HepG2 (cell line): ENCODE measurements at regions not wholly inside any gene's neighbourhood (a gene's known extent, or its start where the extent isn't known, plus 50 kb on each side); places are given as distances from the start of the nearest gene placed in this dataset.

Experiments used
- ATAC-seq: fragments of 200-7000 bp; cut with Tn5 transposase; 3 replicates; pipeline ENCODE4 v1.9.1; 2020; ENCODE audit warnings: mild to moderate bottlenecking, moderate library complexity
- BruUV-seq: library from RNA; stranded (reverse); fragments of 400-500 nt; replicated peaks from 2 replicates; lab custom pipeline; 2021; lab: Mats Ljungman, UMichigan
- CTCF ChIA-PET: fragments of 300-600 bp; formaldehyde crosslinking; extraction: SDS; loops from one replicate; lab custom pipeline; 2021; ENCODE audit warnings: low total read pairs, inconsistent platforms, low intra/inter-chr PET ratio; lab: Yijun Ruan, JAX
- POLR2A ChIA-PET: fragments of 350-600 bp; sonication (Branson Sonifier 250); formaldehyde crosslinking; loops from one replicate; lab custom pipeline; 2020; ENCODE audit warnings: antibody characterized with exemption, inconsistent platforms; lab: Yijun Ruan, JAX
- DNase-seq: peaks from one replicate; pipeline ENCODE4 v3.0.0-alpha.2; 2015; ENCODE audit warnings: low spot score
- FAIRE-seq: peaks from 3 replicates; lab custom pipeline; 2011; peaks lifted over from hg19 to GRCh38; lab: Jason Lieb, UNC
- H2AFZ ChIP-seq: one replicate; pipeline ENCODE4 v1.6.1; 2011; ENCODE audit warnings: low read length, inconsistent platforms
- H3K27ac ChIP-seq: fragments of 300-600 bp; 3 replicates; pipeline ENCODE4 v1.8.0; 2011; ENCODE audit warnings: mixed run types, mild to moderate bottlenecking, mixed read lengths, low read length, inconsistent platforms; ENCODE audit not compliant: insufficient read depth; ENCODE audit errors: extremely low read length
- H3K27me3 ChIP-seq, 2 experiments: fragments of 200-600 bp in 1 of 2; 2 replicates in 1 of 2; 3 replicates in 1 of 2; pipeline versions ENCODE4 v1.6.0 to v1.8.0; 2011; ENCODE audit warnings: low read length in 2 of 2, mild to moderate bottlenecking in 2 of 2, moderate library complexity in 2 of 2, inconsistent platforms in 1 of 2; ENCODE audit not compliant: insufficient read depth in 2 of 2, control insufficient read depth in 1 of 2
- H3K36me3 ChIP-seq, 2 experiments: fragments of 200-600 bp in 1 of 2; replicated peaks in 1 of 2; 2 replicates in 1 of 2; 3 replicates in 1 of 2; pipeline versions ENCODE4 v1.5.1 to v1.8.0; 2011; ENCODE audit warnings: low read length in 2 of 2, inconsistent platforms in 1 of 2; ENCODE audit not compliant: insufficient read depth in 2 of 2, control insufficient read depth in 1 of 2
- H3K4me1 ChIP-seq: 2 replicates; pipeline ENCODE4 v1.5.1; 2012; ENCODE audit warnings: low read length, inconsistent platforms; ENCODE audit not compliant: insufficient read depth
- H3K4me2 ChIP-seq: 2 replicates; pipeline ENCODE4 v1.6.0; 2011; ENCODE audit warnings: low read depth, low read length, inconsistent platforms
- H3K4me3 ChIP-seq, 3 experiments: fragments of 200-600 bp in 1 of 3; sonication (generic), shearing (Covaris generic) in 1 of 3; replicated peaks in 1 of 3; 2 replicates each; pipeline ENCODE4 v1.5.1; 2011 to 2016; ENCODE audit warnings: low read length in 3 of 3, inconsistent platforms in 2 of 3, low read depth in 2 of 3, mild to moderate bottlenecking in 2 of 3, control low read depth in 1 of 3, mixed read lengths in 1 of 3; ENCODE audit not compliant: insufficient read depth in 1 of 3
- H3K79me2 ChIP-seq: one replicate; pipeline ENCODE4 v1.6.1; 2011; ENCODE audit warnings: low read length, inconsistent platforms; ENCODE audit not compliant: insufficient read depth
- H3K9ac ChIP-seq: 2 replicates; pipeline ENCODE4 v1.6.0; 2011; ENCODE audit warnings: mild to moderate bottlenecking, low read depth, low read length, inconsistent platforms; ENCODE audit not compliant: insufficient read depth
- H3K9me3 ChIP-seq: 2 replicates; pipeline ENCODE4 v1.5.1; 2012; ENCODE audit warnings: mild to moderate bottlenecking, low read length
- H4K20me1 ChIP-seq: 2 replicates; pipeline ENCODE4 v1.6.0; 2011; ENCODE audit warnings: inconsistent platforms, mild to moderate bottlenecking, low read length, moderate library complexity; ENCODE audit not compliant: insufficient read depth
- ATF7-NPFF ChIP-seq: sonication (generic); formaldehyde crosslinking; IDR thresholded peaks from 2 replicates; pipeline ENCODE4 v1.8.1; 2023; ENCODE audit warnings: mild to moderate bottlenecking, low read depth, missing genetic modification reagents, moderate library complexity
- DBP ChIP-seq: sonication (generic); formaldehyde crosslinking; IDR thresholded peaks from 2 replicates; pipeline ENCODE4 v1.4.0; 2020; ENCODE audit warnings: missing genetic modification reagents; ENCODE audit errors: not compliant biosample characterization
- DNMT3B ChIP-seq: conservative IDR thresholded peaks from 2 replicates; pipeline ENCODE4 v1.6.1; 2016; ENCODE audit warnings: missing biosample characterization, control low read depth
- GLI4 ChIP-seq: sonication (generic); formaldehyde crosslinking; IDR thresholded peaks from 2 replicates; pipeline ENCODE4 v1.5.1; 2020; ENCODE audit warnings: missing genetic modification reagents, mild to moderate bottlenecking, moderate library complexity, borderline replicate concordance
- HBP1 ChIP-seq: IDR thresholded peaks from 2 replicates; pipeline ENCODE4 v1.6.1; 2016; ENCODE audit warnings: low read depth, control low read depth
- MAFK ChIP-seq, 2 experiments: IDR thresholded peaks in 1 of 2; conservative IDR thresholded peaks in 1 of 2; 2 replicates each; pipeline ENCODE4 v1.6.1; 2011; ENCODE audit warnings: improper control_type of control experiment in 2 of 2, low read length in 2 of 2
- POGZ ChIP-seq: sonication (generic); formaldehyde crosslinking; IDR thresholded peaks from 2 replicates; pipeline ENCODE4 v1.4.0; 2020; ENCODE audit warnings: mild to moderate bottlenecking, missing genetic modification reagents
- SNAPC4 ChIP-seq: sonication (generic); formaldehyde crosslinking; IDR thresholded peaks from 2 replicates; pipeline ENCODE4 v1.4.0; 2020; ENCODE audit warnings: mild to moderate bottlenecking, missing genetic modification reagents
- YEATS4 ChIP-seq: sonication (generic); formaldehyde crosslinking; IDR thresholded peaks from 2 replicates; pipeline ENCODE4 v1.4.0; 2020; ENCODE audit warnings: missing genetic modification reagents, borderline replicate concordance
- ZNF431 ChIP-seq: sonication (generic); formaldehyde crosslinking; IDR thresholded peaks from 2 replicates; pipeline ENCODE4 v1.9.0; 2022; ENCODE audit warnings: missing genetic modification reagents, low read depth, mild to moderate bottlenecking, borderline replicate concordance
- ZNF564 ChIP-seq: sonication (generic); formaldehyde crosslinking; IDR thresholded peaks from 2 replicates; pipeline ENCODE4 v1.8.1; 2023; ENCODE audit warnings: mild to moderate bottlenecking, missing genetic modification reagents
- ZNF605 ChIP-seq: sonication (generic); formaldehyde crosslinking; IDR thresholded peaks from 2 replicates; pipeline ENCODE4 v1.8.0; 2022; ENCODE audit warnings: mild to moderate bottlenecking, missing genetic modification reagents
- ZNF660 ChIP-seq: sonication (generic); formaldehyde crosslinking; IDR thresholded peaks from 2 replicates; pipeline ENCODE4 v1.5.1; 2020; ENCODE audit warnings: mild to moderate bottlenecking, low read depth, missing genetic modification reagents, borderline replicate concordance
- ZNF773 ChIP-seq: sonication (generic); formaldehyde crosslinking; IDR thresholded peaks from 2 replicates; pipeline ENCODE4 v1.4.0; 2020; ENCODE audit warnings: missing genetic modification reagents, borderline replicate concordance
- WGBS: methylation state at CpG from one replicate; pipeline ENCODE4 v1.1.6; 2017; ENCODE audit warnings: low lambda C conversion rate; 5-methylcytosine and 5-hydroxymethylcytosine counted together
- in situ Hi-C: cut with HindIII; loops from 2 replicates; pipeline ENCODE4 v1.10.0; 2017; ENCODE audit warnings: low pct_unique_long_range_greater_than_20kb; ENCODE audit not compliant: extremely low pct_ligation_motif_present
- intact Hi-C: fragments of 100-400 bp; cut with micrococcal nuclease; formaldehyde crosslinking; loops from one replicate; pipeline ENCODE4 v1.10.0; 2022; ENCODE audit not compliant: unreplicated experiment

DNA sequence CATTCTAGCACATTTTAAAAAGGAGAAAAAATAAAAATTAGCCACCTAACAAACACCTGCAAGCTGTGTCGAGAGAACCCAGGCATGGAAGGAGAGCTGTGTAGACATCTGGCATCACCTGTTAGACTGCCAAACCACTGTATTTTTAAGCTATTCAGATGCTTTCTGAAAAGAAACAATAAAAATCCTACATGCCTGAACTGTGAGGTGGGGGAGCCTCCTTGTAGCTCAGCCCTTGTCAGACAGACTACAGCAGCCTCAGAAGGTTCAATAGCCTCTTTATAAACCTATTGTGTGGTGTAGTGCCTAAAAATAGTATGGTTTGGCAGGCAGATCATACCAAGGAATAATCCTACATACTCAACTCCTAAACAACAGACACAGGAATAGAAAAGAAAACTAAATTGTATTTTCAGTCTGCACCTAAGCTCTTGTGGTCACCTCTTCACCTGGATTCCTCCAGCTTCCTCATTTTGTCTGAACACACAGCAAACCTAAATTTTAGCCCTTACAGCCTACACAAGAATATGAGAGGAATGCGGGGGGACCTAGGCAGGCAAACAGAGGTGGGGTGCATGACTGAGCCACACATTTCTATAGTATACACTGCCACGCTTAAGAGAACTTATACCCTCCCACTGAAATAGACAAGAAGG is 67.0 kb downstream of the SIPA1L2 start:
- CTCF ChIA-PET: no interaction called here
- 4% methylated on average over 3 of the region's 3 CpGs for WGBS

More for the DNA sequence above, 67.0 kb downstream of the SIPA1L2 start:
- DNase-seq (no peak), FAIRE-seq (no peak), ATAC-seq (no peak)
- intact Hi-C loops: no loop called here
- H2AFZ ChIP-seq: no peak overlapping the region
- BruUV-seq: no TSS peak
- POLR2A ChIA-PET: no interaction called here
- H3K4me3 ChIP-seq: no peak overlapping the region
- no peaks in the 10 kb centered on the region for H3K36me3 ChIP-seq
- no peaks in the 10 kb centered on the region for H3K27me3 ChIP-seq
- H3K4me2 ChIP-seq: no peak overlapping the region
- no peaks in the 10 kb centered on the region for H3K4me1 ChIP-seq
- H3K79me2 ChIP-seq: no peaks in the 10 kb centered on the region
- no peaks in the 10 kb centered on the region for H3K9me3 ChIP-seq
- no peak overlapping the region for H3K9ac ChIP-seq
- no peaks in the 10 kb centered on the region for H4K20me1 ChIP-seq
- no peak overlapping the region for H3K27ac ChIP-seq
- in situ Hi-C loops: no loop called here
- TF ChIP-seq HBP1 (CRISPR knock-in tag): no peak
- no peak for TF ChIP-seq YEATS4 (CRISPR knock-in tag)
- no peak for TF ChIP-seq DNMT3B (CRISPR knock-in tag)
- TF ChIP-seq ZNF773: no peak
- TF ChIP-seq ATF7-NPFF (CRISPR knock-in tag): no peak
- no peak for TF ChIP-seq ZNF605
- TF ChIP-seq MAFK (conservative IDR thresholded peaks at IDR 0.05 in 1 of 2, IDR thresholded peaks at IDR 0.05 in 1 of 2; ENCODE audit: low read length in 2 of 2): no peak
- TF ChIP-seq ZNF431 (CRISPR knock-in tag): no peak
- TF ChIP-seq DBP (CRISPR knock-in tag): no peak
- no peak for TF ChIP-seq ZNF660 (CRISPR knock-in tag)
- TF ChIP-seq ZNF564 (CRISPR knock-in tag): no peak
- TF ChIP-seq GLI4 (CRISPR knock-in tag): no peak
- no peak for TF ChIP-seq SNAPC4
- no peak for TF ChIP-seq POGZ (CRISPR knock-in tag)
